NCI-H187 treated with DMSO at 0.1 percent for 48 hours (cell line): ENCODE measurements at regions not wholly inside any gene's neighbourhood (a gene's known extent, or its start where the extent isn't known, plus 50 kb on each side); places are given as distances from the start of the nearest gene placed in this dataset.

ENCODE experiments used
- DNase-seq: peaks from one replicate; lab custom pipeline; 2025; lab: John Stamatoyannopoulos, UW

GRCh38 chr3:83514130-83514914 lies 1444.5 kb upstream of the CADM2 start:
- DNase-seq: no peak

GRCh38 chr3:83515123-83515522 lies 1443.7 kb upstream of the CADM2 start:
- DNase-seq: no peak

GRCh38 chr3:83523470-83524073 lies 1435.2 kb upstream of the CADM2 start:
- peak; percentile 11 for DNase-seq

- DNase-seq: no peak
Observed at GRCh38 chr3:83524901-83525300, 1433.9 kb upstream of the CADM2 start.

GRCh38 chr3:83559082-83559481 lies 1399.7 kb upstream of the CADM2 start:
- no peak for DNase-seq

GRCh38 chr3:83567935-83568334 lies 1390.9 kb upstream of the CADM2 start:
- no peak for DNase-seq

GRCh38 chr3:83581546-83581945 lies 1377.2 kb upstream of the CADM2 start:
- no peak for DNase-seq

GRCh38 chr3:83601704-83602103 lies 1357.1 kb upstream of the CADM2 start:
- DNase-seq: no peak

- DNase-seq: no peak
Observed at GRCh38 chr3:83622526-83622925, 1336.3 kb upstream of the CADM2 start.

GRCh38 chr3:83625261-83625660 lies 1333.5 kb upstream of the CADM2 start:
- no peak for DNase-seq

GRCh38 chr3:83628471-83628870 lies 1330.3 kb upstream of the CADM2 start:
- no peak for DNase-seq

- no peak for DNase-seq
Observed at GRCh38 chr3:83632526-83632925, 1326.3 kb upstream of the CADM2 start.

GRCh38 chr3:83633758-83634157 lies 1325.0 kb upstream of the CADM2 start:
- no peak for DNase-seq

GRCh38 chr3:83649692-83650091 lies 1309.1 kb upstream of the CADM2 start:
- no peak for DNase-seq

- no peak for DNase-seq
Observed at GRCh38 chr3:83655083-83655482, 1303.7 kb upstream of the CADM2 start.

GRCh38 chr3:83662381-83662960 lies 1296.3 kb upstream of the CADM2 start:
- no peak for DNase-seq

- no peak for DNase-seq
Observed at GRCh38 chr3:83670416-83670815, 1288.4 kb upstream of the CADM2 start.

GRCh38 chr3:83683937-83684598 lies 1274.7 kb upstream of the CADM2 start:
- DNase-seq: no peak

GRCh38 chr3:83706669-83707068 lies 1252.1 kb upstream of the CADM2 start:
- DNase-seq: no peak

- DNase-seq: no peak
Observed at GRCh38 chr3:83715307-83715706, 1243.5 kb upstream of the CADM2 start.

GRCh38 chr3:83729576-83729975 lies 1229.2 kb upstream of the CADM2 start:
- no peak for DNase-seq

- DNase-seq: no peak
Observed at GRCh38 chr3:83734656-83735055, 1224.1 kb upstream of the CADM2 start.

GRCh38 chr3:83738202-83738601 lies 1220.6 kb upstream of the CADM2 start:
- DNase-seq: no peak
